Coronary artery (tissue), 2 donors: ENCODE measurements at regions not wholly inside any gene's neighbourhood (a gene's known extent, or its start where the extent isn't known, plus 50 kb on each side); places are given as distances from the start of the nearest gene placed in this dataset.

Source experiments
- DNase-seq: peaks from one replicate; pipeline ENCODE4 v3.0.0-alpha.2; 2017; ENCODE audit warnings: low spot score
- H3K27ac ChIP-seq, 2 donors: fragments of 200-600 bp; sonication (generic); one replicate each; pipeline ENCODE4 v1.5.1; 2016 to 2019
- H3K4me3 ChIP-seq: fragments of 200-600 bp; sonication (generic); 2 replicates; pipeline ENCODE4 v1.5.1; 2016; ENCODE audit warnings: mild to moderate bottlenecking, moderate library complexity
- CTCF ChIP-seq: fragments of 200-600 bp; sonication (generic); IDR thresholded peaks from one replicate; pipeline ENCODE4 v1.5.1; 2019; ENCODE audit warnings: antibody characterized with exemption

- TF ChIP-seq CTCF: no peak
- peak overlapping the region in 1 of 2 donors; percentile 67 for H3K27ac ChIP-seq
- no peak overlapping the region for H3K4me3 ChIP-seq
- no peak for DNase-seq
Measured at GRCh38 chr11:15884777-15885540, 471.4 kb downstream of the SOX6 start.

GRCh38 chr11:15885854-15886253 lies 470.5 kb downstream of the SOX6 start:
- no peak for TF ChIP-seq CTCF
- no peak for DNase-seq
- Histone ChIP-seq H3K27ac (no peak overlapping the region), H3K4me3 (no peak overlapping the region)

GRCh38 chr11:15886299-15886698 lies 470.0 kb downstream of the SOX6 start:
- no peak for TF ChIP-seq CTCF
- H3K4me3 ChIP-seq: no peak overlapping the region
- no peak for DNase-seq

GRCh38 chr11:15886866-15887265 lies 469.5 kb downstream of the SOX6 start:
- Histone ChIP-seq H3K4me3 (no peak overlapping the region), H3K27ac (no peak overlapping the region)
- no peak for TF ChIP-seq CTCF

More at GRCh38 chr11:15886299-15886698, 470.0 kb downstream of the SOX6 start:
- H3K27ac ChIP-seq: no peak overlapping the region

GRCh38 chr11:15888556-15889345 lies 467.6 kb downstream of the SOX6 start:
- Histone ChIP-seq H3K4me3 (no peak overlapping the region), H3K27ac (no peak overlapping the region)
- TF ChIP-seq CTCF: no peak
- DNase-seq: no peak

More at GRCh38 chr11:15886866-15887265, 469.5 kb downstream of the SOX6 start:
- no peak for DNase-seq

- no peak for TF ChIP-seq CTCF
- DNase-seq: no peak
- peak overlapping the region in 1 of 2 donors; percentile 59 for H3K27ac ChIP-seq
- H3K4me3 ChIP-seq: no peak overlapping the region
Measured at GRCh38 chr11:15889363-15890030, 466.8 kb downstream of the SOX6 start.
